Ammon's horn (tissue), 1 donor: ENCODE measurements at regions not wholly inside any gene's neighbourhood (a gene's known extent, or its start where the extent isn't known, plus 50 kb on each side); places are given as distances from the start of the nearest gene placed in this dataset.
"Not testable (repeated sequence)": the region's sequence is repeated elsewhere in the genome, so short reads cannot be mapped to it uniquely, and the experiment has no call there.

Experiments used
- DNase-seq: peaks from one replicate; pipeline ENCODE4 v3.0.0-alpha.2; 2016; ENCODE audit warnings: low spot score

DNA sequence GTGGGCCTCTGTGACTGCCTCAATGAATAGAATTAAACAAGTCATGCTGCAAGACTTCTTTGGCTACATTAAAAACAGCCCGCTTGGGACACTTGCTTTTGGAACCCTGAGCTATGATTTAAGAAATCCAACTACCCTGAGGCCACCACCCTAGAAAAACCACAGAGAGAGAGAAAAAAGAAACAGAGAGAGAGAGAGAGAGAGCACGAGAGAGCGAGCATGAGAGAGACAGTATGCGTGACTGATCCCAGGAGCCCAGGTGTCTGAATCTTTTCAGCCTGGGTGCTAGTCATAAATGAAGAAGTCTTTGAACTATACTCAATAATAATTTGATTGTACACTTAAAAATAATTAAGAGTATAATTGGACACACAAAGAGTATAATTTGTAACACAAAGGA lies 123.1 kb upstream of the FREM1 start:
- DNase-seq = no peak

DNA sequence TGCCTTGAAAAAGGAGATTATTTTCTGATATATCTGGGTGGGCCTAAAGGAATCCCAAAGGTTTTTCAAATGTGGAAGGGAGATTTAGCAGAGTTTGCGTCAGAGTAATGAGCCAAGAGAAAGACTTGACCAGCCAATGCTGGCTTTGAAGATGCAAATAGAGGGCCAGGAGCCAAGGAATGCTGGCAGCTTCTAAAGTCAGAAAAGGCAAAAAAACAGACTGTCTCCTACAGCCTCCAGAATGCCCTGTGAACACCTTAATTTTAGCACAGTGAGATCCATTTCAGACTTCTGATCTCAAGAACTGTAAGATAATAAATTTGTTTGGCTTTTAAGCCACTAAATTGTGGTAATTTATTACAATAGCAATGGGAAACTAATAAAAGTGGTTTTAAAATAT lies 122.6 kb upstream of the FREM1 start:
- DNase-seq = no peak

DNA sequence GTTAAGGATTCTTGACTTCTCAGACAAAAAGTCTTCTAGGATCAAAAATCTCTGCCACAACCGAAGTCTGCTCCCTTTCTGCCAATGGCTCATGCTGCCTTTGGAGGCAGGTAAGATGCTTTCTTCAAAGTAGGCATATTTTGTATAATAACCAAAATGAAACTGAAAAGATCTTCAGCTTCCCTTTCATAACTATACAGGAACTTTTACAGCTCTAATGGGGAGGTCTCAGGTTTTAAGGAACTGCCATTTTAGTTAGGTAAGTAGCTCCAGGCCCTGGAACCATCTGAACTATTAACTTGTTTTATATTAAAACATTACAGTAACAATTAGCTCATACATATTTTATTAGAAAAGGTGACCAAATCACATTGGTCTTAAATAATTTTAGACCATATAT lies 110.9 kb upstream of the FREM1 start:
- DNase-seq = no peak

DNA sequence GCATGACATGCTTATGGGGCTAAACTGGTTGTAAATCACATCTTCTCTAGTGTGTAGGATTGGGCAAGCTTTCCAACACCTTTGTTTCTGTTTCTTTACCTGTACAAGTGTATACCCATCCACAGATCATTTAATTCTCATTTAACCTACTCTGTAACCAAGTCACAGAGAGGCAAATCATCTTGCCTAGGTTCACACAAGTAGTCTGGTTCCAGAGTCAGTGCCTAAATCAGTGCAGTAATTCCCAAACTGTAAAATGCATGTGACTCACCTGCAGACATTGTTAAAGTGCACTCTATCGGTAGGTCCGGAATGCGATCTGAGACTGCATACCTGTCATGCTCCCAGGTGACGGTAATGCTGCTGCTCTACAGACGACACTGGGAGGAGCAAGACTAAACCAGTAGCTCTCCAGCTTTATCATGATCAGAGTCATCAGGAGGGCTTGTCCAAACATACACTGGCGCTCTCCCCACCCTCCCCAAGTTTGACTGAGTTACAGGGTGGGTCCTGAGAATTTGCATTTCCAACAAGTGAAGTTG lies 107.9 kb upstream of the FREM1 start:
- DNase-seq = no peak

DNA sequence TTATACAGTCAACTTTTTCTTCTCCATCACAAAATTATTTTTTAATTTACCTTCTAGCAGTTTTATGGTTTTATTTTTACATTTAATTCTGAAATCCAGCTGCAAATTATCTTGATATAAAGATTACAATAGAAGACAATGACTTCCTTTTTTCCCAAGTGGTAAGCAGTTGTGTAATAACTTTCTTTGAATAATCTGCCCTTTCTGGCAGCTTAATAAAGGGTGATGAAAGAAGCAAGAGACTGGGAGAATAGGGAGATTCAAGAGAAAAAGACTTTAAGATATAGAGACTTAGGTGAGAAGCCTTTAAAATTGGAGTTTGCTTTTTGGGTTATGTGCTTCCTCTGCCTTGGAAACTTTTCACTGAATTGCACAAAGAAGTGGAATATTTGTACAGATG lies 100.4 kb upstream of the FREM1 start:
- no peak for DNase-seq

DNA sequence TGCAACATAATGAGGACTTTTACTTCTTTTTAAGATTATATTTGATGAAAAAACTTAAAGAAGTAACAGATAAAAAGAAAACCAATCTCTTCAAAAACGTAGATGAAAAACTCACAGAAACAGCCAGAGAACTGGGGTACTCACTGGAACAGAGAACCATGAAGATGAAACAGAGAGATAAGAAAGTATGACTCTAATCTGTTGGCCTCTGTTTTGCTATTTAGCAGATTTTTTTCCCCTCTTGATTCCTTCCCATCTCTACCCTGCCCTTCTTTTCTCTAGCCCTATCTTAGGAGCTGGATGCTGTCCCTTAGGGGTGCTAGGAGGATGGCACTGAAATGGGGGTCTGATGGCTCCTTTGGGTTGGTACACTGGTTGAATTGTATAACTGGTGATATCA lies 97.5 kb upstream of the FREM1 start:
- no peak for DNase-seq

DNA sequence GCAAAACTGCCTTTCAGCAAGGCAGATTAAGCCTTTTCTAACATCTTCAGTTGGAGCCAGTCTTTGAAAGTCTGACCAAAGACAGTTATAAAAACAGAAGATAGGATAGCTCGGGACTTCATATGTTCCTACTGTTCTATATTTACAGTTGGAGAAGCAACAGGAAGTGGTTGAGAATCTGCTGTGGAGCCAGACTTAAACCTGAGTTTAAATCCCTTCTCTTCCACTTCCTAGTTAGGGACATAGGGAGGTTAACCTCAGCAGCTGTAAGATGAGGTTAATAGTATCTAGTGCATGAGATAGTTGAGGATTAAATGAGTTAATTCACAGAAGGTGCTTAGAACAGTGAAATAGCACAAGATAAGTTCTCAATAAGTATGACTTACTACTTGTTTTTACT lies 84.5 kb upstream of the FREM1 start:
- DNase-seq = no peak

DNA sequence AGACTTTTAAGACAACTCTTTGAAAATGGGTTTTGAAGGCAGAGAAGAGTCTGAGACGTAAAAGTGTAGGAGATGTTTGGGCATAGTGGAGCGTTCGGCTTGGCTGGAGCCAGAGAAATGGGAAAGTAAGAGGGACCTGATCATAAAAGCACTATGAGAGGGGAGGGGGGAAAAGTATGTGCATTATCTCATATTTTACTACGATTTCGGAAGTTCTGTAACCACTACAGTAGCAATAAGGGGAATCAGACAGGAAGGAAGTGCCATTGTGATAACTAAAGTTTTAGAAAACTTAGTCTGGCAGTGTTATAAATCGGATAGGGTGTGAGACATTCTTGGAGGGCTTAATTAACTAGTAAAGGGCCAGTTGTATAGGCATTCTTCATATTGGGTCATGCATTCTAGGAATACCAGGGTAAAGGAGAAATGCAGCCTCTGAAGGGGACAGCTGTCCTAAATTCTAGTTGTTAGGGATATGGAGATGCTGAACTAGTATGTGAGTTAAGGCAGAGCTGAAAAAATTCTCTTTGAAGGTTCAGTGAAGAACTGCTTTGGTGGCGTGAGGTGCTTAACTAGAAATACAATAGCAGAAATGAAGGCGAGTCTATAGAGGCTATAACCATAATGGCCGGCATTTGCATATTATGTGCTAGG lies 83.8 kb upstream of the FREM1 start:
- DNase-seq = no peak

DNA sequence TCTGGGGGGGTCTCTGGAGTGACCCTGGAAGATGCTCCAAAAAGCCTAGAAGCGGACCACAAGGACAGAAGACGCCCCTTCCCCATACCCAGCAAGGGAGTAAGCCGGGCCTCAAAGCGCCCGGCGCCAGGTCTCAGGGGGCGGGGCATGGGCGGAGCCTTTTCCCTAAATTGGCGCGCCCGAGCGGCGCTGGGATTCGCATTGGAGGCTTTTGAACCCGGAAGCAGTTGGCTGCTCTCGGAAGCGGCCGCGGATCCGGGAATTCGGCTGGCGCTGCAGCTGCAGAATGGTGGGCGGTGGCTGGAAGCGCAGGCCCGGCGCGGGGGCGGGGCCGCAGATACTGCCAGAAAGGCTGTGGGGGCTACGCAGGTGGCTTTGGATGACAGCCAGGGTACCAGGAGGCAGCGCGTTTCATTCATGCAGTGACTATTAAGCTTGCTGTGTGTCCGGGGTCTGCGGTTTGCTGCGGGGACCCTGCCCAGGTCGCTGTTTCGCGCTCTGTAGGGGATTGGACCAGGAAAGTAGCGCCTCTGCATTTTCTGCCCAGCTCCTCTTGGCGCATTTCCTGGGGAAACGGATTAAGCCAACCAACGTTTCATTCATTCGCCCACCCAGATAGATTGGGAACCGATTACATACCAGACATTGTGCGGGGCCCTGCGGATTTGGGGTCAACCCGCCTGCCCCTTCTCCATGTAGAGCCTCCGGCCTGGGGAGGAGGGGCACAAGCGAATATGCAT lies 83.0 kb upstream of the FREM1 start:
- peak; percentile 77 for DNase-seq

DNA sequence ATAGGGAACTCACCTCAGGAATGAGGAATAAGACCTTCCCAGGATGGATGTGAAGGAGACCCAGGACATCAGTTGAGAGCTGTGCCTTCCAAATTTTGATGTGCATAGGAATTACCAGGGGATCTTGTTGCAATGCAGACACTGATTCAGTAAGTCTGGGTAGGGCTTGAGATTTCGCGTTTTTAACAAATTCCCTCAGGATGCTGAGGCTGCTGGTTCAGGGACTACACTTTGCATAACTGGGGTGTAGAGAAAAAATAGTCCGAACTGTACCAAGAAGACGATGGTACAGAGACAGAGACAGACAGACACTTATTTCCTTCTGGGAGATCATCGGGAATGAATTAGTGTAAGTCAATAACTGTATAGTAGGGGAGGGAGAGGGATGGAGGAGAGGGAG lies 82.3 kb upstream of the FREM1 start:
- no peak for DNase-seq

DNA sequence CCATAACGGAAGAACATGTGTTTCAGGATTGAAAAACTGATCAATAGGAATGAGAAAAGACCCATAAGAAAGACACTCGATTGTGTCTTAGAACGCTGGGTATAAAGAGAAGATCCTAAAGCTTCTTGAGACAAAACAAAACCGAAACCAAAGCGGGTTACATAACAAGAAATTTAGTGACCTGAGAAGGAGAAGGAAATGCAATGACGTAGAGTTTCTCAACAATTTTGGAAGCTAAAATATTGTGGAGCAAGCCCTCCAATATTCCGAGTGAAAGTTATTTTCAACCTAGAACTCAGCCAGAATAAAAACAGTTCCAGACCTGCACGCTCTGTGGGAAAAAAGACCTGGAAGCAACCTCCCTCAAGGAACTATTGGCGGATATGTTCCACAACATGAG lies 81.9 kb upstream of the FREM1 start:
- no peak for DNase-seq

DNA sequence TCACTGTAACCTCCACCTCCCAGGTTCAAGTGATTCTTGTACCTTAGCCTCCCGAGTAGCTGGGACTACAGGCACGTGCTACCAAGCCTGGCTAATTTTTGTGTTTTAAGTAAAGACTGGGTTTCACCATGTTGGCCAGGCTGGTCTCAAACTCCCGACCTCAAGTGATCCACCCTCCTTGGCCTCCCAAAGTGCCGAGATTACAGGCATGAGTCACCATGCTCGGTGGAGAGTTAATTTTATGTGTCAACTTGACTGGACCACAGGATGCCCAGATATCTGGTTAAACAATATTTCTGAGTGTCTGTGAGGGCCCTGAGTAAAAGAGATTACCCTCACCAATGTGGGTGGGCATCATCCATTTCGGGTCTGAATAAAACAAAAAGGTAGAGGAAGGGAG lies 80.4 kb upstream of the FREM1 start:
- not testable (repeated sequence) for DNase-seq

DNA sequence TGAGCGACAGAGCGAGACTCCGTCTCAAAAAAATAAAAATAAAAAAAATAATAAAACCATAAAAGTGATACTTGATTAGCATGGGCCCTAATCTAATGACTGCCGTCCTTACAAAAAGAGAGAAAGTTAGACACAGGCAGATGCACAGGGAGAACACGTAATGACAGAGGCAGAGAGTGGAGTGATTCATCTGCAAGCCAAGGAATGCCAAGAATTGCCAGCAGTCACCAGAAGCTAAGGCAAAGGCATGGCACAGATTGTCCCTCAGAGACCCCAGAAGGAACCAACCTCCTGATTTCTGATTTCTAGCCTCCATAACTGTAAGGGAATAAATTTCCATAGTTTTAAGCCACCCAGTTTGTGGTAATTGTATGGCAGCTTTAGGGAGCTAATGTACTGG lies 79.6 kb upstream of the FREM1 start:
- DNase-seq = no peak

DNA sequence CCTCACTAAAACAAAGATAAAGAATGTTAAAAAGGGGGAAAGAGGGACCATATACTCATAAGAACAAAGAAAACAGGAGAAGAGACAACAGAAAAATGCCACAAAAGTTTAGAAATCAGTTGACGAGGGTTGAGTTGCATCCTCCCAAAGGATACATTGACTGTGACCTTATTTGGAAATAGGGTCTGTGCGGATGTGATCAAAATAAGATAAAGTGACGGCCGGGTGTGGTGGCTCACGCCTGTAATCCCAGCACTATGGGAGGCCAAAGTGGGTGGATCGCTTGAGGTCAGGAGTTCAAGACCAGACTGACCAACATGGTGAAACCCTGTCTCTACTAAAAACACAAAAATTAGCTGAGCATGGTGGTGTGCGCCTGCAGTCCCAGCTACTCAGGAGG lies 79.1 kb upstream of the FREM1 start:
- DNase-seq = not testable (repeated sequence)

DNA sequence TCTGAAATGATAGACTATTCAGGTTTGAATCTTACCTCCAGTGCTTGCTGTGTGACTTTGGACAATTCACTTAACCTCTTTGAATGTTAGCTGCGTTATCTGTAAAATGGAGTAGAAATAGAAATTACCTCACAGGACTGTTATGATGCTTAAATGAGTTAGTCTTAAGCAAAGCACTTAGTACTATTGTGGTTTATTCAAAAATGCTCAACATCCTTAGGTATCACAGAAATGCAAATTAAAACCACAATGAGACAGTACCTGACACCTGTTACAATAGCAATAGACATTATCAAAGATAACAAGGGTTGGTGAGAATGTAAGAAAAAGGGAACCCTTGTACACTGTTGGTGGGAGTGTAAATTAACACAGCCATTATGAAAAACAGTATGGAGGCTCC lies 77.6 kb upstream of the FREM1 start:
- DNase-seq = no peak

DNA sequence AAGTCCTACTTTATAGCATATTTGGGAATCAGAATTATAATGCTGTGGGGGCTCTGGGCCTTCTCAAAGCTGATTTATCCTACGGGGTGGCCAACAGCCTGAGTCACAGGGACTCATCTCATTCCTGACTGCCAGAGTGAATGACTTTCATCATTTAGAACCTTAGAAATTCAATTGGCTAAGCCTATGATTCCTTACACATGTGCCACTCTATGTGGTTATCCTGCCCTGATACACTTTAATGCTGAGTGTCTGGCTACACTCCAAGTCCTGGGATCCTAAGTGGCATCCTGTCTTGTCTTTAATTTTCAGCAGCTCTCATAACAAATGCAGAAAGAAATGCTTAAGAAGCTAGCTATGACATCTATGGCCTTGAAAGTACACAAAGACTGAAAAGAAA lies 75.2 kb upstream of the FREM1 start:
- DNase-seq = no peak

DNA sequence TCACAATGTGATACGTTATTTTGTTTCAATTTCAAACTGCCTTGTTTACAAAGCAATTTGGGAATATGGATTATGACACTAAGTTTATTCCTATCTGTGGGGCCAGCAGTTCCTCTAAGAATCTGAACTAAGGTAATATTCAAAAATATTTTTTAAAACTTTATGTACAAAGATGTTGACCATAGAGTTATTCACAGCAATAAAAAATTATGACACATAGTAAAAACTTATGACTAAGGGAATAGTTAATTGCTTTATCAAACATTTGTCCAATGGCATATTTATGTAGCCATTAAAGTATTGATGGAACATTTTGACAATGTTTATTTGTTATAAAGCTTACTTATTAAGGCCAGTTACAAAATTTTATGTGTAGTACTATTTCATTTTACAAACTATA lies 73.4 kb upstream of the FREM1 start:
- DNase-seq = no peak

DNA sequence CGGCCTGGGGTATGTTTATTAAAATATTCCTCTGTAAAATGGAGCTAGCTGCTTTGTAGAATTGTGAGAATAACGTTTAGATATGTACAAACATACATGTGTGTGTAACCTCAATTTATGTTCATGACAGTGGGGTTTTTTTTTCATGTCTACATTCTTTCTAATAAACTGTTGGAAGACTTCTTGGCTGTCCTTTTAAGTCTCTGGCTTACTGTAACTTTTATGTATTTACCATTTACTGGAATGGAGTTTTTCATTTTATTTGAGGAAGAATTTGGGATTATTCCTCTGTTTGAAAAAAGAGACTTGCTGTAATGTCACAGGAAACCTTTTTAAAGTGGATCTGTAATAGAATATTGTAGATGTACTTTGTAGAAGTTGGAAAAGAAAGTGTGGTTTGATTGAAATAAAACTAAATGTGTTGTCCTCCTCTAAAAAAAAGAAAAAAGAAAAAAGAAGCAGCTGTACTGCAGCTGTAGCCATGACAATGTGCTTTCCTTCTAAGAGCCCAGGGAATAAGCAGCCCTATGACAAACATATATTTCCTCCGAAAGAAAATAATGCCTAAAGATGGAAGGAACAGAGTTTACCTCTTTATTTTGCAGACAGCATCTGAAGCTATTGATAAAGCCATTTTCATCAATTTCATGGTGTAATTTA lies 71.2 kb upstream of the FREM1 start:
- DNase-seq = no peak

DNA sequence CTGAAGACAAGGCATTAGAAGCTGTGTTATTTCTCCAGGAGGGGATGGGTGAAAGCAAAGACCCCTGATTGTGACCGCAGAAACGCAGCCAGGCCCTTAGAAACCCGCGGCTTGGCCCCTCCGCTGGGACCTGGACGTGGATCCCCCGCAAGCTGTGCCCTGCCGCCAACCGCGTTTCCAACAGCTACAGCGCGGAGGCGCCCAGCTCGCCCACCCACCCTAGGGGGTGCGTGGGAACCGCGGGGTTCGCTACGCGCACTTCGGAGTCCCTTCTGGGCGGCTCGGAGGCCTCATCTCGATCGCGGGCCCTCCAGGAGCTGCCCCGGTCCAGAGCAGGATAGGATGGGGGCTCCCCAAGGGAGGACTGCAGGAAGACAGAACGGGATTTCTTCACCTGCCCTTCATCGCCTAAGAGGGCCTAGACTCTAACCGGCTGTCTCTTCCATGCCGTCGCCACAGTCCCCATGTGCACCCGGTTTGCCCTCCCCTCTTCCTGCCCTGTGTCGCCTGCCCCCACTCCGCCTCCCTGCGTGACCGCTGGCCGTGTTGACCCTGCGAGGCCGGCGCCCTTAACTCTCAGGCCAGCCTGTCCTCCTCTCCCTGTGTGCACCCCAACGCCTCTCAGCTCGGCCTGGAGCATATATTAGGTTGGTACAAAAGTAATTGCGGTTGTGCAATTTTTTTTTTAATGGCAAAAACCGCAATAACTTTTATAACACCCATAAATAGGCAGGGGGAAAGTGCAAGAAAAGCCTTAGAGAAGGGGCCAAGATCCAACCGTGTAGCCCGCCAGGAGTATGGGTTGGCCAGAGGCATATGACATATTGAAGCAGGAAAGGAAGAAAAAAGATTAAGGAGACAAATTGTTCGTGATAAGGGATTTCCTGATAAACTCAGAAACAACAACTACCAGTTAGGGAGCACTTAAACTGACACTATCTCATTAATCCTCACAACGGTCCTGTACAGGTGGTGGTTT lies 68.1 kb upstream of the FREM1 start:
- no peak for DNase-seq

DNA sequence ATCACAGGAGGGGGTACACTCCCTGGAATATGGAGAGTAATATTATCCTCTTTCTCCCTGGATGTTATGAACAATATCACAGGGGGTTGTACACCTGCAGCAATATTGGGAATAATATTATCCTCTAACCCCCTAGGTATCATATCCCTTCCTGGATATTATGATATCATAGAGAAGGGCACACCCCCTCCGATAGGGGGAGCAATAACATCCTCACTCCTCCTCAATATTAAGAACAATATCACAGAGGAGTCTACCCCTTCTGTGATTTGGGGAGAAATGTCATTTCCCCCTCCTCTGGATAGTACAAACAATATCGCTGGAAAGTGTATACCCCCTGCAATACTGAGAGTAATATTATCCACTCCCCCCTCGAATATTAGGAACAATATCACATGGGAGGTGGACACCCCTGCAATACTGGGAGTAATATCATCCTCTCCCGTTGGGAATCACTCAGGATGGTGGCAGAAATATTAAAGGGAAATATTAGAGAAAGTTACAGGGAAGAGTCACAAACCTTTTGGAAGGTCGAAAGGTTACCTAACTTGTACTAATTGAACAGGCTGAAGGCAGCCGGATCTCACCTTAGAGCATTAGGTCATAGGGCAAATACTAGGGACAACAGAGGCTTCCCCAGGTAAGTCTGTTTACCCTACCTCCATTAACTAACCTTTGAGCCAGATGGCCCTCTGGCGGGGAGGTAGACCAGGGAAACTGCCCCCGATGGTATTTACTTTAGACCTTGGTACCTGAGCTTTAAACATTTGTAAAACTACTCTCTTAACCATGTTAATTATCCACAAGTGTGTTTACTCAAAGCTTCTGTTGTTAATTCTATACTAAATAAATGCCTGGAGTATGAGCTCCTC lies 57.5 kb upstream of the FREM1 start:
- DNase-seq = no peak
